Sigmoid colon (tissue), 4 donors: ENCODE measurements at regions not wholly inside any gene's neighbourhood (a gene's known extent, or its start where the extent isn't known, plus 50 kb on each side); places are given as distances from the start of the nearest gene placed in this dataset.

Experiments used
- CTCF ChIP-seq, 4 experiments: fragments of 450-650 bp in 3 of 4; fragments of 200-600 bp in 1 of 4; IDR thresholded peaks; one replicate each; pipeline ENCODE4 v1.5.1; 2016 to 2019; ENCODE audit warnings: antibody characterized with exemption in 4 of 4, mild to moderate bottlenecking in 3 of 4, moderate library complexity in 2 of 4
- POLR2A ChIP-seq, 2 donors: fragments of 450-650 bp; IDR thresholded peaks; one replicate each; pipeline ENCODE4 v1.6.1; 2016; ENCODE audit warnings: antibody characterized with exemption in 2 of 2, mild to moderate bottlenecking in 2 of 2, moderate library complexity in 2 of 2
- POLR2AphosphoS5 ChIP-seq, 4 donors: sonication (generic); formaldehyde crosslinking; IDR thresholded peaks; one replicate each; pipeline ENCODE4 v1.6.1; 2017; ENCODE audit warnings: antibody characterized with exemption in 4 of 4

GRCh38 chr6:139951172-139951571, 576.7 kb upstream of the CITED2 start:
- TF ChIP-seq CTCF (IDR thresholded peaks at IDR 0.05) (no peak), POLR2A (IDR thresholded peaks at IDR 0.05) (no peak), POLR2AphosphoS5 (IDR thresholded peaks at IDR 0.05) (no peak)
